Amniotic stem cell (primary cell): ENCODE measurements at regions not wholly inside any gene's neighbourhood (a gene's known extent, or its start where the extent isn't known, plus 50 kb on each side); places are given as distances from the start of the nearest gene placed in this dataset.

Experiments
- DNase-seq: peaks from one replicate; lab custom pipeline; 2025; lab: John Stamatoyannopoulos, UW

- no peak for DNase-seq
Measured at GRCh38 chr12:98402671-98403070, 112.7 kb upstream of the TMPO start.

- DNase-seq: no peak
Measured at GRCh38 chr12:98403385-98403784, 112.0 kb upstream of the TMPO start.

DNA sequence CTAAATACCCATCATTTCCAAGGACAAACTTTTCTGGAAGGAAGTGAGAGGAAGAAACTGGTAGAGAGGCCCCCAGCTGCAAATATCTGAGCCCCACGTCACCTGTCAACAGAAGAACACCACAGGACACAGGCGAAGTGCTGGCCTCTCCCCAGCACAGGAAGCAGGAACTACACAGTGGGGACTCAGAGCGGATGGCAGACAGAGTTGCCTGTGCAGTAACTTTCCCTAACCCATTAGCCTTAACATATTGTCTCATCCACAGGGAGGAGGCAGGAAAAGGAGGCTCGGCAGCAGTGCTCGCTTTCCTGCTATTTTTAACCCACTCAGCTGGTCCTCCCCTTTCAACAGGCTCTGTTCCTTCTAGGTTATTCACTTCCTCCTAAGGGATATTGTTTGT is 111.5 kb upstream of the TMPO start:
- no peak for DNase-seq

GRCh38 chr12:98405805-98406366 is 109.5 kb upstream of the TMPO start:
- no peak for DNase-seq

DNA sequence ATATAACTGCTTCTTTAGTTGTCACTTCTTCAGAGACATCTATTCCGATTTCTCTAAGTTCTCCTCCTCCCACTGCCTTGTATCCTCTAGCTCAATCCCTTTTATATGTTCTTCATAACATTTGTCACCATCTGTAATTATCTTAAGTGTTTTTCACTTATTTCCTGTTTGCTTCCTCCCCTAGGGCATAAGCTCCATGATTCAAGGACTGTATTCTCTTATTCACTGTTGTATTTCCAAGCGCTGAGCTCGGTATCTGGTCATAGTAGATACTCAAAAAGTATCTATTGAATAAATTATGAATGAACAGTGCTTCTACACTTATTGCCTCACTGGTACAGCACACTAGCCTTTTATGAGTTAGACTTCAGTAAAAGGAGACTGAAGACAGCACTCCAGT is 109.0 kb upstream of the TMPO start:
- no peak for DNase-seq

GRCh38 chr12:98408681-98409080 is 106.7 kb upstream of the TMPO start:
- no peak for DNase-seq

- no peak for DNase-seq
Measured at GRCh38 chr12:98409548-98409947, 105.8 kb upstream of the TMPO start.

DNA sequence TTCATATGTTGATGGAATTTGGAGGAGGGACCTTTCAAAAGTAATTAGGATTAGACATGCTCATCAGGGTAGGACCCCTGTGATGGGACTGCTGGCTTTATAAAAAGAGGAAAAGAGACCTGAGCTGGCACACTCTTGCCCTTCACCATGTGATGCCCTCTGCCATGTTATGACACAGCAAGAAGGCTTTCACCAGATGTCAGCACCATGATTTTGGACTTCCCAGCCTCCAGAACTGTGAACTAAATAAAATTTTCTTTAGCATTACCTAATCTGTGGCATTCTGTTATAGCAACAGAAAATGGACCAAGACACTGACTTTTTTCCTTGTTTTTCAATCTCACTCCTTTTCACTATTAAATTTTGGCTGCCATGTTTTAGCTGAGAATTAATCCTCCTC is 105.0 kb upstream of the TMPO start:
- DNase-seq: no peak

DNA sequence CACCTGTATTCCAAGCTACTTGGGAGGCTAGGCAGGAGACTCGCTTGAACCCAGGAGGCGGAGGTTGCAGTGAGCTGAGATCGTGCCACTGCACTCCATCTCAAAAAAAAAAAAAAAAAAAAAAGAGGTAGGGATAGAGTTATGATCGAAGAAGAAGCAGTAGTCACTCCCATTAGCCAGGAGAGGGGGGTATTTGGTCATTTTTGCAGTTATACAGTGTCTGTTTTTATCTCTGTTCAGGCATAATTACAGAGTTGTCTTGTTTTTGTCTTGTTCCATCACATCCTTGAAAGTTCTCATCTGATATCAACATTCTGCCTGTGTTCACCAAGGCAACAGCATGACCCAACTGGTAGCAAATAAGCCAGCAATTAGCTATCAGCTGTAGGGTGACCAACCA is 98.5 kb upstream of the TMPO start:
- no peak for DNase-seq

DNA sequence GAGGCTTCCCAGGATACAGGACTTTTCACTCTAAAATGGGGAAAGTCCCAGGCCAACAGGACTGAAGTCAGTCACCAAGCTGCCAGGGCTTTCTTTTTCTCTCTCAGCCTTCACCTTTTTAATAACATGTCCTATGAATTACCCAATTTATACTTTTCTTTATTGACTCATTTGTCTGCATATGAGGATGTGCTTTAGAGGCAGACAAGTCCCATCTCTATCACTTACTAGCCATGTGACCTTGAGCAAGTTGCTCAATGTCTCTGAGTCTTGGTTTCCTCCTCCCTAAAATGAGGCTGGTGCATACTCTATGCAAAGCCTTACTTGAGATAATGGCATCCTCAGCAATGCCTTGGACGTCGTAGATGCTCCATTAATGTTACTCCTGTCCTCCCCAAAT is 98.1 kb upstream of the TMPO start:
- DNase-seq: no peak

DNA sequence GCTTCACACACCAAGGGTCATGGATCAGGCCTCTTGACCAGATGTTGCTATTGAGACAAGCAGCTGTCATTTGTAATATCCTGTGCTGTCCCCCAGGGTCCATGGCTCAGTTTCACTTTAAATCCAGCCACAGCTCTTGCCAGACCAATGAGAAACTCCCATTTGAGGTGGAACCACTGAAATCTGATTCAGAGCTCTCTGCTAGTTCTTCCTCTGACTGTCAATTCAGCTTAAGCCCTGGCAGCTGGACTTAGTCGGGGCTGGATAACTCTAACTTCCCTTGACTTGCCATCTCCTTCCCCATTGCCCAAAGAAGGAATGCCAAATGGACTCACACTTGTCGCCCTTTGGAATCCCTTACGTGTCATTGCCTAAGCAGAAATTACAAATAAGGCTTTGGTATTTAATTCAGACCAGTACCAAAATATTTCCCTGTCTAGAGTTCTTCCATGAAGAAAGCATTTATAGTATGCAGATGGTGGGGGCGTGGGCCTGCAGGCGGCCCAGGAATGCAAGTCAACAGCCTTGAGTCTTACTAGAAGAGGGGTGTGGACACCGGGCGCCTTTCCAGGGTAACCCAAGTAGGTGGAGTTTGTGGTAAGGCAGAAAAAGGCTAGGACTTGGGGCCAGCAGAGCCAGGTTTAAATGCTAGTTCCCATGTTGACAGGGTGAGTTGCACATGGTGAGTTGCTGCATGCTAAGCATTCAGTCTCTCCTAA is 96.9 kb upstream of the TMPO start:
- DNase-seq: peak; percentile 90

- DNase-seq: no peak
Measured at GRCh38 chr12:98419081-98419794, 96.2 kb upstream of the TMPO start.

- no peak for DNase-seq
Measured at GRCh38 chr12:98419795-98420404, 95.5 kb upstream of the TMPO start.

DNA sequence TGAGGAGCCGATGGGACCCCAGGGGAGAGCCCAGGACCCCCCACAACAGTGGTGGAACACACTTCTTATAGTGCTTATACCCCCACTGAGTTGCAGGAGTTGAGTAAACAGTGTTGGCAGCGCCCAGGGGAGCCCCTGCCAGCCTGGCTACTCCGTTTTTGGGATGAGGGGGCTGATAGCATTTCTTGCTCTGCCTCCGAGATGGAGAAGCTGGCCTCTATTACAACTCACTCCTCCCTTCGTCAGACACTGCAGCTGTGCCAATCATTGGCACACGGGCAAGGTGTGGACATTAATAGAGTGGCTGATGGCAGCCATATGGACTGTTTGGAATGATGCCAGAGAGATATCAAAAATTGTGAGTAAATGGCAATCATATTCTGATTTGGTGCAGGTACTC is 94.9 kb upstream of the TMPO start:
- DNase-seq: no peak

- DNase-seq: no peak
Measured at GRCh38 chr12:98421316-98421715, 94.1 kb upstream of the TMPO start.

DNA sequence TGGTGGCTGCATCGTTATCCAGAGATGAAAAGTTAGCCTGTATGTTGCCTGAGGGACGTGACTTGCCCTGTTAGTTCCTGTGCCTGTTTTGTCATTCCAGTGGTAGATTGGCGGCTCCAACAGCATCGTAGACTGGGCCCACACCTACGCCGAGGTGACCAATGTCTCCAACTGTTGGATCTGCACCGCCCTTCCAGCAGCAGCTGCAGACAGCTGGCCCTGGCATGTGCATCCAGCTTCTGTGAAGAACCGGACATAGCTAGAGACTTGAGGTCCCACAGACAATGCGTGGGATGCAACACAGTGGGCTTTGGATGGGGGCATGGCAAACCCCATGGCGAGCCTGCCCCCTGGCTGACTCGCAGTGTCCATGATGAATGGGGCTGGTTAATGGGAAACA is 93.0 kb upstream of the TMPO start:
- DNase-seq: no peak

DNA sequence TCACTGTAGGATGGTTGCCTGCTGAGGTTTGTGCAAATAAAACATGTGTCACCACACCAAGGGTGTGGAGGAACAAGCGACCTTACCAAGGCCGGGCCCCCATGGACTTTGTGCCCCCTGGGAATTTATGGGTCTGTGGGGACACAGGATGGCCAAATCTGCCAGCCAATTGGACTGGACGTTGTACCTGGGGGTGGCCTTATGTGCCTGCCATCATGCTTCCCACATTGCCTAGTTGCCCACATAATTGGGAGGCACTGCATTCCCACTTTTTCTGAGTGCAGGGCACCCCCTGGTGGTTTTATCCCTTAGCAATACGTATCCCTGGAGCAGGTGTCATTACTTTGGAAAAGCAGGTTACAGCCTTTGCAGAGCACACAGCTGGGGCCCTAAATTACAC is 92.6 kb upstream of the TMPO start:
- no peak for DNase-seq

DNA sequence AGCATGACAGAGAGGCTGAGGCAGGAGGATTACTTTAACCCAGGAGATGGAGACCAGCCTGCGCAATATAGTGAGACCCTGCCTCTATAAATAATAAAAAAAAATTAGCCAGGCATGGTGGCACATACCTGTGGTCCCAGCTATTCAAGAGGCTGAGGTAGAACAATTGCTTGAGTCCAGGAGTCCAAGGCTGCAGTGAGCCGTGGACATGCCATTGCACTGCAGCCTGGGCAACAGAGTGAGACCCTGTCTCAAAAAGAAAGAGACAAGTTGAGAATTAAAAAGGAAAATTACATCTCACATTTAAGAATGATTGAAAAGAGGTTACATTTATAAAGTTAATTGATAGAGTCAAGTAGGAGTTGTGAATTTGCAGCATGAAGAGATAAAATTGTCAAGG is 91.4 kb upstream of the TMPO start:
- DNase-seq: no peak

DNA sequence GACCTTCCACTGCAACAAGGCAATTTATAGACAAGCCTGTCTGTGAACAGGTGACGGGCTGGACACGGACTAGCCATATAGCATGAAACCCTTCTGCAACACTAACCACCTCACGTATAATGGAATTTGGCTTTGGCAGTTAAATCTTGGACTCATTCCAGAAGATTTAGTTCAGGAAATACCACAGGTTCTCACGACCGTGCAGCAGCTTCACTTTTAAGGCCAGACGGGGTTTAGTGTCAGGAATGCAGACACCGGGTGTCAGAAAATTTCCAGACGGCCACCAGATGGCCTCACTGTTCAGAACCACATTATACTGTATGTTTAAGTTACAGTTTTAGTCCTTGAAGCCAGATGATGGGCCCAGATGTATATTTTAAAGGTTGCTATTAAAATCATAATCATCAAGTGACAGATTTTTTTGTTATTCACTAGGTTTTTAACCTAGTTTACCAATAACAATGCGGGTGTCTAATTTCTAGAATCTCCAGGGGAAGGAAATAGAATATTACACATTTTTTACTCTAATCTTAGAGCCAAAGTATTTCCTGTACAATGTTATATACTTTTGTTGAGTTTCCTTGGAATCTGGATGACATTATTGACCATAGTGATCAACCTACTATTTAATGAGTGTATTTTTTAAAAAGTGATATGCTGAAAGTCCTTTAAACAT is 90.5 kb upstream of the TMPO start:
- DNase-seq: peak; percentile 68

DNA sequence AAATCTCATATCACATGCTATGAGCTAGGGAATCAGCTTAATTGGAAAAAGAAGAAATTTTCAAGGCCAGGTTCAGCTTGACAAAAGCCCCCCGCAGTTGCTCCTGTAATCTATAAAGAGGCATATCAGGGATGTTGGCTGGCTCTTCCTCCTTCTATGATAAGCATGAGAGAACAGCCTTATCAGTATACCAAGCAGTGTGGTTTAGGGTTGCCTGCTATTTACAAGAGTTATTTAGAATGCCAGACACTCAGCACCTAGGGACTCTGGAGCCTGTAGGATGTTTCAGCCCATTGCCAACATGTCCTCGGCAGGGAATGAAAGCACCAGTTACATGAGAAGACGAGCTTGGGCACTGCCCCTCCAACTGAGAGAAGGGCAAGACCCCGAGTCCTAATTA is 89.5 kb upstream of the TMPO start:
- DNase-seq: no peak

GRCh38 chr12:98431089-98431488 is 84.3 kb upstream of the TMPO start:
- no peak for DNase-seq

DNA sequence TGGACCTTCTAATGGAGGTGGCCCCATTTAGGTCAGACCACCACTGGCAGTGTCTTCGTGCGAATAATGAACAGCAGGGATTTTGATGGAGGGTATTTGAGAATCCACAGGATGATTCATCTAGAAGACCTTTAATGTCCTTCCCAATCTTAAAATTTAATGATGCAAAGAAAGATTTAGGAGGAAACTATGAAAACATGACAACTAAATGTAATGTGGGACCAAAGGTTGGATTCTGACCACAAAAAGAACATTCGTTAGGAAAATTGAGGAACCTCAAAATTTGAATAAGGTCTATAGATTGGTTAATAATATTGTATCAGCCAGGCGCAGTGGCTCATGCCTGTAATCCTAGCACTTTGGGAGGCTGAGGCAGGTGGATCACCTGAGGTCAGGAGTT is 78.2 kb upstream of the TMPO start:
- no peak for DNase-seq
